ENCODE measurements at regions not wholly inside any gene's neighbourhood (a gene's known extent, or its start where the extent isn't known, plus 50 kb on each side); places are given as distances from the start of the nearest gene placed in this dataset.
"Not testable (repeated sequence)": the region's sequence is repeated elsewhere in the genome, so short reads cannot be mapped to it uniquely, and the experiment has no call there.

GRCh38 chr1:88311265-88311664 lies 372.8 kb upstream of the PKN2 start:
- in situ Hi-C loops (cut with MboI; ENCODE audit: low sequenced_read_pairs) = no loop called here

GRCh38 chr1:88311907-88312306 lies 372.2 kb upstream of the PKN2 start:
- in situ Hi-C loops (cut with MboI; ENCODE audit: low sequenced_read_pairs) = no loop called here

- in situ Hi-C loops (cut with MboI; ENCODE audit: low sequenced_read_pairs) = no loop called here
Observed at GRCh38 chr1:88317396-88317795, 366.7 kb upstream of the PKN2 start.

- in situ Hi-C loops (cut with MboI; ENCODE audit: low sequenced_read_pairs) = no loop called here
Observed at GRCh38 chr1:88318740-88319139, 365.3 kb upstream of the PKN2 start.

GRCh38 chr1:88320291-88320690 lies 363.8 kb upstream of the PKN2 start:
- in situ Hi-C loops (cut with MboI; ENCODE audit: low sequenced_read_pairs) = no loop called here

- in situ Hi-C loops (cut with MboI; ENCODE audit: low sequenced_read_pairs) = no loop called here
Observed at GRCh38 chr1:88321706-88322105, 362.4 kb upstream of the PKN2 start.

- in situ Hi-C loops (cut with MboI; ENCODE audit: low sequenced_read_pairs) = no loop called here
Observed at GRCh38 chr1:88324899-88325298, 359.2 kb upstream of the PKN2 start.

GRCh38 chr1:88327391-88328267 lies 356.4 kb upstream of the PKN2 start:
- in situ Hi-C loops (cut with MboI; ENCODE audit: low sequenced_read_pairs) = no loop called here

DNA sequence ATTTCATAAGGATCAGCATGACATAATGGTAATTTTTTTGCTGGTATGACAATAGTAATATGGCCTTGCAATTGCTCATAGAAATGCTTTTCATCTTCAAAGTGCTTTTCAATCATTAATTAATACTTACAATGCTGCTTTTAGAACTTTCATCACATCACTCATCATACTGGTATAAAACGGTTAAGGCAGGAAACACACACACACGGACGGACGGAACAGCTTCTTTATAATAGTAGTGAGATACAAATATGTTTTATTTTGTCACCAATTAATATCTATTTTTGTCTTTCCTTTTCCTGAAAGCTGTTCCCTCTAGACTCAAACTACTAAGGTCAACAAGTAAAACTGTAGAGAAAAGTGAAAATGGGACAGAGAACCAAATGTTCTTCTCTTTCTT lies 353.9 kb upstream of the PKN2 start:
- in situ Hi-C loops (cut with MboI; ENCODE audit: low sequenced_read_pairs) = no loop called here

GRCh38 chr1:88333086-88333695 lies 350.9 kb upstream of the PKN2 start:
- in situ Hi-C loops (cut with MboI; ENCODE audit: low sequenced_read_pairs) = no loop called here

DNA sequence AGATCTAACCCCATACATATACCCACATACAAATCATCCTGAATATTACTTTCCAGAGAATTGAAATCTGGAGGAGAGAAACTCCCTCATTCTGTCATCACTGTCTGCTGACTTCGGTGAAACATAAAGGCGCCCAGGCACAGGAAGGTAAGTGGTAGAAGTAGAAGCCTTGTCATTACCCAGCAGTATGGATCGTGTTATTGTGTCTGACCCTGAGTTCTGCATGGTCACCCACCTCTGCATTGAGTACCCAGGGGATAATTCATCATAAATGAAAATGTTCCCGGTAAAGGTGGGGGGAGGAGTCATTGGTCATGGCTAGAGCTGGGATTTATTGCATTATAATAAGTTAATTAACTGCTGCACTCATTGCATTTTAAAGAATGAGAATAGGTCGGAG lies 342.6 kb upstream of the PKN2 start:
- in situ Hi-C loops (cut with MboI; ENCODE audit: low sequenced_read_pairs) = no loop called here

DNA sequence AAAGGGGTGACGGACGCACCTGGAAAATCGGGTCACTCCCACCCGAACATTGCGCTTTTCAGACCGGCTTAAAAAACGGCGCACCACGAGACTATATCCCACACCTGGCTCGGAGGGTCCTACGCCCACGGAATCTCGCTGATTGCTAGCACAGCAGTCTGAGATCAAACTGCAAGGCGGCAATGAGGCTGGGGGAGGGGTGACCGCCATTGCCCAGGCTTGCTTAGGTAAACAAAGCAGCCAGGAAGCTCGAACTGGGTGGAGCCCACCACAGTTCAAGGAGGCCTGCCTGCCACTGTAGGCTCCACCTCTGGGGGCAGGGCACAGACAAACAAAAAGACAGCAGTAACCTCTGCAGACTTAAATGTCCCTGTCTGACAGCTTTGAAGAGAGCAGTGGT lies 342.0 kb upstream of the PKN2 start:
- in situ Hi-C loops (cut with MboI; ENCODE audit: low sequenced_read_pairs) = not testable (repeated sequence)

DNA sequence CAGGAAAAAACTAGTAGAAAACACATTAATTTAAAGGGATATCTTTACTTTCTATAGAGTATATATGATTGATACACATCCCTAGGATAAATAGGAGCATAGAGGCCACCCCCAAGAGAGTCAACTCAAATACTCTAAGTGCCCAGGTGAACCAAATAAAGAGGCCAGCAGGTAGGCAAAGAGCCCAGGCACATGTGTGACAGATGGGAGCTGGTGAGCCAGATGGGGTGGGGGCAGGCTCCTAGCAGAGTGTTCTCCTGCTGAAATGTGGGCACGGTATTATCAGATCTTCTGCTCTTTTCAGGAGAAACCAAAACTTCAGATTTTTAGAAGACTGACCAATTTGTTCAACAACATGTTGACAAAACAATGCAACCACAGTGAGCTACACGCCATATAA lies 333.4 kb upstream of the PKN2 start:
- in situ Hi-C loops (cut with MboI; ENCODE audit: low sequenced_read_pairs) = no loop called here

DNA sequence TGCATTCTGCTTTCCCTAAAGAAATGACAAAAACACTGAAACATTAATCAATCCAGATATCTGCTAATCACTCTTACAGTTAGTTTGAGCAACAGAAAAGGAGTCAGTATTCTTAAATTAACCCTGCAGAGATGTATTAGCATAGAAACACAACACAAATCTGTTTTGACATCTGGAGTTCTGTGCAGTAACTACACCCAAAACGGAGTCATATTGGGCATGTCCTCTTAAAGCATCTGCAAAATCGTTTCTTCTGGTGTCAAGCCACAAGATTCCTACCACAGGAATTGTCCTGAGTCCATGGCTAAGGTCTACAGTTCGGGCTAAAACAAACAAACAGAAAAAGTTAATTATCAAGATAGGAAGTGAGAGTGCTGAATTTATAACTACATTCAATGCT lies 332.1 kb upstream of the PKN2 start:
- in situ Hi-C loops (cut with MboI; ENCODE audit: low sequenced_read_pairs) = no loop called here

- in situ Hi-C loops (cut with MboI; ENCODE audit: low sequenced_read_pairs) = no loop called here
Observed at GRCh38 chr1:88354256-88354655, 329.8 kb upstream of the PKN2 start.

DNA sequence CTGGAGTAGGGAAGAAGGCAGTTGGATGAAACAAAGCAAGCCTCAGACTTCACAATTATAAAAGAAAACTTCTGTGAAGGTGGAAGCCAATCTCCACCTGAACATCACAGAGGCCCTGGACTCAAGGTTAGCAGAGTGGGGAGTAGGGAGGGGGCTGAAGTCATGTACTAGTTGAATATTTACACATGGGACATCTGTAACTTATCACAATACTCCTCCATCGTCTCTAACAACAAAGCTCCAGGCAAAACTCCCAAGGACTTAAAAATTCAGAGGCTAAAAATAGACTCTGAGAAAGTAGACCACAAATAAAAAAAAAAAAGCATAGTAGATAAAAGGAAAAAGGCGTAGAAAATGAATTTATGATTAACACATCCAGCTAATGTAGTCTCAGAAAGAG lies 326.3 kb upstream of the PKN2 start:
- in situ Hi-C loops (cut with MboI; ENCODE audit: low sequenced_read_pairs) = no loop called here

GRCh38 chr1:88371436-88372023 lies 312.5 kb upstream of the PKN2 start:
- in situ Hi-C loops (cut with MboI; ENCODE audit: low sequenced_read_pairs) = no loop called here

DNA sequence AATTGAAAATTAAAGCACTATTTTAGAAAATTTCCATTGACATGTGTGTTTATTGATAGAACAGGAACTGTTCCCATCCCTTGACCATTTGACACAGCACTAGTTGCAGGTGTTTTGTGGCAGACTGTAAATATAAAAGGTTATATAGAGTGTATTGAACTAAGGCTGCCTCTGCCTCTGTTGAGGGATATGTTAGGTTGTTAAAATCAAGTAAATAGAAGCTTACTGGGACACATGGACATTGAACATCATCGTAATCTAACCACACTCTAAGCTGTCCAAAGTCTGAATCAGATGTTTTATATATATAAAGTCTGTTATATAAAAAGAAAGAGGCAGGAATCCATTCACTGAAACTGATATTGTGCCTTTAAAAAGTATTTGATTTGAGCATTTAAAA lies 308.1 kb upstream of the PKN2 start:
- in situ Hi-C loops (cut with MboI; ENCODE audit: low sequenced_read_pairs) = no loop called here

- in situ Hi-C loops (cut with MboI; ENCODE audit: low sequenced_read_pairs) = no loop called here
Observed at GRCh38 chr1:88376421-88376820, 307.7 kb upstream of the PKN2 start.

DNA sequence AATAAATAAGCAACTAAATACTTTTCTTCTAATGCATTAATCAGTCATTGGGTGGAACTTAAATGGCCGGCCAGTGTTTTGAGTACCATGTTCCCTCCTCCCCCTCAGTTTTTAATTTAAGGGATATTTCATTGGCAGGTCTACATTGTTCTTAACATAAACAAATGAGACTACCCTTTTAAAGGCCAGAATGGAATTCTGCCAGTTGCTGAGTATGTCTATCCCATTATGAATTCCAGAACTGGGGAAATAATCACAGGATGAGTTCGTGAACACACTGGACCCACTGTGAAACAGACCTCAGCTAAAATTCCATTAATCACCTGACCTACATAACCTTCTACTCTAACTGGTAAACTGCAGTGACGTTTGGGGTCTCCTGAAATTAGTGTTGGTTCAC lies 305.5 kb upstream of the PKN2 start:
- in situ Hi-C loops (cut with MboI; ENCODE audit: low sequenced_read_pairs) = no loop called here

GRCh38 chr1:88394958-88395357 lies 289.1 kb upstream of the PKN2 start:
- in situ Hi-C loops (cut with MboI; ENCODE audit: low sequenced_read_pairs) = no loop called here

DNA sequence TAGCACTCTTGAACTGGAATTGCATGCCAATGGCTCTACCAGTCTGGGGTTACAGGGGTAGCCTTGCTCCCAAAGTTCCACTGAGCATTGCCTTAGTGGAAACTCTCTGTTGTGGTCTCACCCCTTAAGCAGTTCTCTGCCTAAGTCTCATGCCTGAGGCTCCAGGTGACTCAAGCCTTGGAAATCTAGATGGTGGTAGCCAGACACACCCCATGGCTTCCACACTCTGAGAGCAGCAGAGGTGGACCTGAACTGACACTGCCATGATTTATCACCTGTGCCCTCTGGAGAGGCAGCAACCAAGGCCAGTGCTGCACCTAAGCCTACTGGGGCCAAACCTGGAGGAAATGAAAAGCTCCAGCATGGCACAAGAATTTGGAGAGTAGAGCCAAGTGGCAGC lies 285.7 kb upstream of the PKN2 start:
- in situ Hi-C loops (cut with MboI; ENCODE audit: low sequenced_read_pairs) = no loop called here

Data from HL-60/S4 (cell line).